ENCODE measurements at regions not wholly inside any gene's neighbourhood (a gene's known extent, or its start where the extent isn't known, plus 50 kb on each side); places are given as distances from the start of the nearest gene placed in this dataset.

DNA sequence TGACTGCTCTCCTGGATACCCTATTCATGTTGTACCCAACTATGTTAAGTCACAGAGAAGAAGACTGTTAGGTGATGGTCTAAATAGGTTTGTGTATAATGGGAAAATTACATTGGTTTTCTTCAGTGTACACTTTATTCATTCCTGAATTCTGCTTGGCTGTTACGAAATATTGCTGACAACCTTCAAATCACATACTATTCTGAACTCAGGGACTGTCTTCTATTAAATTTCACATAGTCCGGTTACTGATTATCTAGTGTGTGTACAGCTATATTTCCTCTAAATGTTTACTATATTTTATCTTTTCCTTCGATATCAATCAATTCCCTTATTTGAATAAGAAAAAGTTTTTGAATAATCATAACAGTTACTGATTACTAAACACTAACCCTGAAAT is 1090.3 kb upstream of the CITED2 start:
- ChIA-PET POLR2A (ENCODE audit: unreplicated experiment) (no interaction called here), CTCF (no interaction called here)
- H4K20me1 ChIP-seq (ENCODE audit: insufficient read depth), result no peaks in the 10 kb centered on the region
- intact Hi-C loops (cut with micrococcal nuclease; ENCODE audit: unreplicated experiment), result loop anchor here (5.0 to 10.0 kb wide), 3 partner anchors 402 to 1090 kb away; partner anchors contain the start of gene CITED2
- H2AFZ ChIP-seq, result no peak overlapping the region
- H3K4me3 ChIP-seq, result no peak overlapping the region
- H3K79me2 ChIP-seq (ENCODE audit: low read depth), result no peaks in the 10 kb centered on the region
- H3K4me1 ChIP-seq (replicated peaks; ENCODE audit: insufficient read depth), result peaks cover 39% of the 10 kb centered on the region
- H3K27me3 ChIP-seq (ENCODE audit: insufficient read depth, low read depth), result no peaks in the 10 kb centered on the region
- H3K4me2 ChIP-seq, result peak overlapping the region; percentile 19; the same call in 1 of the 2 replicates
- no peaks in the 10 kb centered on the region for H3K9me2 ChIP-seq (ENCODE audit: insufficient read depth)
- H3K27ac ChIP-seq, result peak overlapping the region; percentile 91
- H3K9me3 ChIP-seq (ENCODE audit: insufficient read depth, low read depth), result peaks cover 32% of the 10 kb centered on the region
- TF ChIP-seq, protein P1, sequence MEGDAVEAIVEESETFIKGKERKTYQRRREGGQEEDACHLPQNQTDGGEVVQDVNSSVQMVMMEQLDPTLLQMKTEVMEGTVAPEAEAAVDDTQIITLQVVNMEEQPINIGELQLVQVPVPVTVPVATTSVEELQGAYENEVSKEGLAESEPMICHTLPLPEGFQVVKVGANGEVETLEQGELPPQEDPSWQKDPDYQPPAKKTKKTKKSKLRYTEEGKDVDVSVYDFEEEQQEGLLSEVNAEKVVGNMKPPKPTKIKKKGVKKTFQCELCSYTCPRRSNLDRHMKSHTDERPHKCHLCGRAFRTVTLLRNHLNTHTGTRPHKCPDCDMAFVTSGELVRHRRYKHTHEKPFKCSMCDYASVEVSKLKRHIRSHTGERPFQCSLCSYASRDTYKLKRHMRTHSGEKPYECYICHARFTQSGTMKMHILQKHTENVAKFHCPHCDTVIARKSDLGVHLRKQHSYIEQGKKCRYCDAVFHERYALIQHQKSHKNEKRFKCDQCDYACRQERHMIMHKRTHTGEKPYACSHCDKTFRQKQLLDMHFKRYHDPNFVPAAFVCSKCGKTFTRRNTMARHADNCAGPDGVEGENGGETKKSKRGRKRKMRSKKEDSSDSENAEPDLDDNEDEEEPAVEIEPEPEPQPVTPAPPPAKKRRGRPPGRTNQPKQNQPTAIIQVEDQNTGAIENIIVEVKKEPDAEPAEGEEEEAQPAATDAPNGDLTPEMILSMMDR (conservative IDR thresholded peaks at IDR 0.05), result no peak
- no peak for TF ChIP-seq EZH2 (IDR thresholded peaks at IDR 0.05; ENCODE audit: low read depth)
- peaks cover 13% of the 10 kb centered on the region; the same call in 1 of the 2 replicates for H3K36me3 ChIP-seq (ENCODE audit: low read depth)
- DNase-seq, result no peak
- BruUV-seq (replicated peaks), result no TSS peak
- H3F3A ChIP-seq (ENCODE audit: insufficient read depth, low read depth), result peaks cover 33% of the 10 kb centered on the region

GRCh38 chr6:140463312-140463710 is 1088.9 kb upstream of the CITED2 start:
- ChIA-PET CTCF (no interaction called here), POLR2A (ENCODE audit: unreplicated experiment) (interaction anchor here (0.6 to 0.7 kb wide), 3 partner anchors 12 to 1089 kb away, joined by 3 to 4 read pairs (median 4); partner anchors contain the start of gene CITED2)
- peak overlapping the region; percentile 91 for H3K27ac ChIP-seq
- H3K9me3 ChIP-seq (ENCODE audit: insufficient read depth, low read depth), result peaks cover 28% of the 10 kb centered on the region
- H3K4me3 ChIP-seq, result peak overlapping the region; percentile 35; the same call in 1 of the 2 replicates
- no peaks in the 10 kb centered on the region for H4K20me1 ChIP-seq (ENCODE audit: insufficient read depth)
- peaks cover 33% of the 10 kb centered on the region for H3F3A ChIP-seq (ENCODE audit: insufficient read depth, low read depth)
- DNase-seq, result no peak
- H3K36me3 ChIP-seq (ENCODE audit: low read depth), result 0 out of 2 replicates have a peak, but pooled peaks cover 9% of the 10 kb centered on the region
- no TSS peak for BruUV-seq (replicated peaks)
- H2AFZ ChIP-seq, result peak overlapping the region; percentile 56
- H3K79me2 ChIP-seq (ENCODE audit: low read depth), result no peaks in the 10 kb centered on the region
- no peaks in the 10 kb centered on the region for H3K27me3 ChIP-seq (ENCODE audit: insufficient read depth, low read depth)
- intact Hi-C loops (cut with micrococcal nuclease; ENCODE audit: unreplicated experiment), result loop anchor here (1.0 to 10.0 kb wide), 5 partner anchors 75 to 1089 kb away; partner anchors contain the start of gene CITED2
- TF ChIP-seq, protein P1 (conservative IDR thresholded peaks at IDR 0.05), result no peak
- no peak for TF ChIP-seq EZH2 (IDR thresholded peaks at IDR 0.05; ENCODE audit: low read depth)
- H3K4me2 ChIP-seq, result peak overlapping the region; percentile 71
- no peaks in the 10 kb centered on the region for H3K9me2 ChIP-seq (ENCODE audit: insufficient read depth)
- H3K4me1 ChIP-seq (replicated peaks; ENCODE audit: insufficient read depth), result peaks cover 39% of the 10 kb centered on the region

- Histone ChIP-seq H3K9me2 (ENCODE audit: insufficient read depth) (no peaks in the 10 kb centered on the region), H4K20me1 (ENCODE audit: insufficient read depth) (no peaks in the 10 kb centered on the region), H3K27ac (peak overlapping the region; percentile 91), H3K9me3 (ENCODE audit: insufficient read depth, low read depth) (peaks cover 28% of the 10 kb centered on the region), H3F3A (ENCODE audit: insufficient read depth, low read depth) (peaks cover 33% of the 10 kb centered on the region), H3K27me3 (ENCODE audit: insufficient read depth, low read depth) (no peaks in the 10 kb centered on the region), H3K4me2 (peak overlapping the region; percentile 71), H3K79me2 (ENCODE audit: low read depth) (no peaks in the 10 kb centered on the region), H3K4me3 (peak overlapping the region; percentile 35; the same call in 1 of the 2 replicates), H3K36me3 (ENCODE audit: low read depth) (0 out of 2 replicates have a peak, but pooled peaks cover 9% of the 10 kb centered on the region), H2AFZ (no peak overlapping the region; the same call in 1 of the 2 replicates), H3K4me1 (replicated peaks; ENCODE audit: insufficient read depth) (peaks cover 39% of the 10 kb centered on the region)
- POLR2A ChIA-PET (ENCODE audit: unreplicated experiment), result interaction anchor here (0.6 to 0.7 kb wide), 6 partner anchors 13 to 1088 kb away, joined by 3 to 19 read pairs (median 4); partner anchors contain the start of gene CITED2
- no peak for TF ChIP-seq EZH2 (IDR thresholded peaks at IDR 0.05; ENCODE audit: low read depth)
- TF ChIP-seq, protein P1 (conservative IDR thresholded peaks at IDR 0.05), result no peak
- DNase-seq, result peak; percentile 40 to 99
- intact Hi-C loops (cut with micrococcal nuclease; ENCODE audit: unreplicated experiment), result loop anchor here (1.0 to 10.0 kb wide), 5 partner anchors 76 to 1088 kb away; partner anchors contain the start of gene CITED2
- CTCF ChIA-PET, result no interaction called here
- BruUV-seq (replicated peaks), result no TSS peak
Observed at GRCh38 chr6:140462453-140463311, 1088.2 kb upstream of the CITED2 start.

Data from PC-9 (cell line).